Gastroesophageal sphincter (tissue), 3 donors: ENCODE measurements at regions not wholly inside any gene's neighbourhood (a gene's known extent, or its start where the extent isn't known, plus 50 kb on each side); places are given as distances from the start of the nearest gene placed in this dataset.

Experiments used
- POLR2AphosphoS5 ChIP-seq: sonication (generic); formaldehyde crosslinking; IDR thresholded peaks from one replicate; pipeline ENCODE4 v1.6.1; 2017; ENCODE audit warnings: antibody characterized with exemption
- TF ChIP-seq, protein P1 (sequence below), 4 experiments: fragments of 200-600 bp in 2 of 4; fragments of 450-650 bp in 2 of 4; sonication (generic) in 1 of 4; IDR thresholded peaks; one replicate each; pipeline ENCODE4 v1.5.1; 2017 to 2019; ENCODE audit warnings: antibody characterized with exemption in 4 of 4, mild to moderate bottlenecking in 2 of 4, moderate library complexity in 2 of 4

GRCh38 chr11:38795027-38795426, 2197.0 kb upstream of the RAG2 start:
- TF ChIP-seq, protein P1, sequence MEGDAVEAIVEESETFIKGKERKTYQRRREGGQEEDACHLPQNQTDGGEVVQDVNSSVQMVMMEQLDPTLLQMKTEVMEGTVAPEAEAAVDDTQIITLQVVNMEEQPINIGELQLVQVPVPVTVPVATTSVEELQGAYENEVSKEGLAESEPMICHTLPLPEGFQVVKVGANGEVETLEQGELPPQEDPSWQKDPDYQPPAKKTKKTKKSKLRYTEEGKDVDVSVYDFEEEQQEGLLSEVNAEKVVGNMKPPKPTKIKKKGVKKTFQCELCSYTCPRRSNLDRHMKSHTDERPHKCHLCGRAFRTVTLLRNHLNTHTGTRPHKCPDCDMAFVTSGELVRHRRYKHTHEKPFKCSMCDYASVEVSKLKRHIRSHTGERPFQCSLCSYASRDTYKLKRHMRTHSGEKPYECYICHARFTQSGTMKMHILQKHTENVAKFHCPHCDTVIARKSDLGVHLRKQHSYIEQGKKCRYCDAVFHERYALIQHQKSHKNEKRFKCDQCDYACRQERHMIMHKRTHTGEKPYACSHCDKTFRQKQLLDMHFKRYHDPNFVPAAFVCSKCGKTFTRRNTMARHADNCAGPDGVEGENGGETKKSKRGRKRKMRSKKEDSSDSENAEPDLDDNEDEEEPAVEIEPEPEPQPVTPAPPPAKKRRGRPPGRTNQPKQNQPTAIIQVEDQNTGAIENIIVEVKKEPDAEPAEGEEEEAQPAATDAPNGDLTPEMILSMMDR (IDR thresholded peaks at IDR 0.05) = no peak
- no peak for TF ChIP-seq POLR2AphosphoS5
